GM23248 (cell line): ENCODE measurements at regions not wholly inside any gene's neighbourhood (a gene's known extent, or its start where the extent isn't known, plus 50 kb on each side); places are given as distances from the start of the nearest gene placed in this dataset.

Source experiments
- DNase-seq: peaks from one replicate; pipeline ENCODE4 v3.0.0-alpha.2; 2015
- H2AFZ ChIP-seq: fragments of 200-600 bp; sonication (generic); 2 replicates; pipeline ENCODE4 v1.6.1; 2016; ENCODE audit warnings: antibody characterized with exemption
- H3F3A ChIP-seq: fragments of 200-600 bp; sonication (generic); 2 replicates; pipeline ENCODE4 v1.6.1; 2016; ENCODE audit warnings: mild to moderate bottlenecking, antibody characterized with exemption, mixed run types; ENCODE audit not compliant: insufficient read depth
- H3K27ac ChIP-seq: fragments of 200-600 bp; sonication (generic); 2 replicates; pipeline ENCODE4 v1.5.1; 2016; ENCODE audit warnings: mild to moderate bottlenecking
- H3K27me3 ChIP-seq: fragments of 200-600 bp; sonication (generic); replicated peaks from 2 replicates; pipeline ENCODE4 v1.6.1; 2016; ENCODE audit warnings: mild to moderate bottlenecking; ENCODE audit not compliant: insufficient read depth
- H3K36me3 ChIP-seq: fragments of 200-600 bp; sonication (generic); 2 replicates; pipeline ENCODE4 v1.6.1; 2016; ENCODE audit warnings: low read depth, mild to moderate bottlenecking
- H3K4me1 ChIP-seq: fragments of 200-600 bp; sonication (generic); 2 replicates; pipeline ENCODE4 v1.6.1; 2016; ENCODE audit warnings: mild to moderate bottlenecking; ENCODE audit not compliant: insufficient read depth
- H3K4me2 ChIP-seq: fragments of 200-600 bp; sonication (generic); one replicate; pipeline ENCODE4 v1.6.1; 2016; ENCODE audit warnings: mild to moderate bottlenecking; ENCODE audit not compliant: unreplicated experiment
- H3K4me3 ChIP-seq: fragments of 200-600 bp; sonication (generic); 2 replicates; pipeline ENCODE4 v1.5.1; 2016; ENCODE audit warnings: mild to moderate bottlenecking
- H3K79me2 ChIP-seq: fragments of 200-600 bp; sonication (generic); 2 replicates; pipeline ENCODE4 v1.6.1; 2016; ENCODE audit warnings: mild to moderate bottlenecking; ENCODE audit not compliant: insufficient read depth
- H3K9ac ChIP-seq: fragments of 200-600 bp; sonication (generic); 2 replicates; pipeline ENCODE4 v1.6.1; 2016; ENCODE audit warnings: mild to moderate bottlenecking
- H3K9me2 ChIP-seq: fragments of 200-600 bp; sonication (generic); 2 replicates; pipeline ENCODE4 v1.6.1; 2016; ENCODE audit warnings: mixed run types, mild to moderate bottlenecking, moderate library complexity; ENCODE audit not compliant: insufficient read depth
- H3K9me3 ChIP-seq: fragments of 200-600 bp; sonication (generic); one replicate; pipeline ENCODE4 v1.6.1; 2017; ENCODE audit warnings: low read depth
- H4K20me1 ChIP-seq: fragments of 200-600 bp; sonication (generic); 2 replicates; pipeline ENCODE4 v1.6.0; 2016; ENCODE audit not compliant: insufficient read depth
- EZH2 ChIP-seq: fragments of 200-600 bp; sonication (generic); IDR thresholded peaks from 2 replicates; pipeline ENCODE4 v1.6.1; 2018; ENCODE audit warnings: antibody characterized with exemption, mild to moderate bottlenecking; ENCODE audit not compliant: insufficient read depth, poor library complexity, severe bottlenecking
- EZH2phosphoT487 ChIP-seq: fragments of 200-600 bp; sonication (generic); IDR thresholded peaks from 2 replicates; pipeline ENCODE4 v1.6.1; 2018; ENCODE audit warnings: antibody characterized with exemption, moderate library complexity, mild to moderate bottlenecking, low read depth; ENCODE audit not compliant: insufficient read depth
- WGBS, 2 experiments: methylation state at CpG; one replicate each; pipeline ENCODE4 v1.1.6; 2015 to 2017; ENCODE audit warnings: low lambda C conversion rate in 2 of 2, low coverage in 1 of 2; ENCODE audit errors: missing lambda C conversion rate in 2 of 2; 5-methylcytosine and 5-hydroxymethylcytosine counted together
- in situ Hi-C: fragments of 300-500 bp; cut with MboI; formaldehyde crosslinking; loops from 2 replicates; pipeline ENCODE4 v1.15.0; 2020

DNA sequence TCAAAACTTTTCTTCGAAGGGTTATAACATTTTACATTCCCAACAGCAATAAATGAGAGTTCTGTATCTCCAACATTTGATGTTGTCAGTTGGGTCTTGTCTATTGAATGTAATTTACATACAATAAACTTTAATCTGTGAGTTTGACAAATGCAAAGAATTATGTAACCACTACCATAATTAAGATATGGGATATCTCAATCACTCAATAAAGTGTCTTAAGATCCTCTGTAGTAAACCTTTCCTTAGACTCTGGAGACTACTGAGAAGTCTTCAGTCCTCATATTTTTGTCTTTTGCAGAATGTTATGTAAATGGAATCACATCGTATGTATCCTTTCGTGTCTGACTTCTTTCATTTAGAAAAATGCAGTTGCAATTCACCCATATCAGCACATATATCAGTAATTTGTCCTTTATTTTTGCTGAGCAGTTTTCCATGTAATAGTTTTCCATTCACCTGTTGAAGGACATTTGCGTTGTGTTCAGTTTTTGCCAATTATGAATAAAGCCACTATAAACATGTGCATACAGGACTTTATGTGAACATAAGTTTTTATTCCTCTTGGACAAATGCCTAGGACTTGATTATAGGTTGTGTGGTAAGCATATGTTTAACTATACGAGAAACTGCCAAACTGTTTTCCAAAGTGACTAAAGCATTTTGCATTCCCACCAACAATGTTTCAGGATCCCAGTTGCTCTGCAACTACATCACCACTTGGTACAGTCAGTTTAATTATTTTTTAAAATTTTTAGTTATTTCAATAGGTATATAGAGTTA lies 784.6 kb upstream of the ZNF608 start:
- Histone ChIP-seq H3K27ac (no peak overlapping the region), H3K9me3 (no peaks in the 10 kb centered on the region), H3K4me1 (peaks cover 10% of the 10 kb centered on the region), H3F3A (peaks cover 1% of the 10 kb centered on the region; the same call in 1 of the 2 replicates), H3K4me3 (no peak overlapping the region), H3K4me2 (no peak overlapping the region), H3K27me3 (no peaks in the 10 kb centered on the region), H3K9me2 (no peaks in the 10 kb centered on the region), H2AFZ (no peak overlapping the region), H3K9ac (no peak overlapping the region), H3K79me2 (no peaks in the 10 kb centered on the region), H4K20me1 (no peaks in the 10 kb centered on the region), H3K36me3 (no peaks in the 10 kb centered on the region)
- in situ Hi-C loops, result no loop called here
- WGBS, 2 experiments, result 75 to 76% methylated on average over 5 of the region's 5 CpGs
- no peak for TF ChIP-seq EZH2phosphoT487
- TF ChIP-seq EZH2, result no peak
- no peak for DNase-seq

- Histone ChIP-seq H3K36me3 (no peaks in the 10 kb centered on the region), H2AFZ (no peak overlapping the region), H3K79me2 (no peaks in the 10 kb centered on the region), H3K4me1 (peaks cover 10% of the 10 kb centered on the region), H3K4me2 (peak overlapping the region; percentile 28), H3K27ac (no peak overlapping the region), H3K9ac (no peak overlapping the region), H3F3A (peaks cover 12% of the 10 kb centered on the region), H3K27me3 (no peaks in the 10 kb centered on the region; the same call in 1 of the 2 replicates), H3K9me3 (peaks cover 10% of the 10 kb centered on the region), H3K9me2 (no peaks in the 10 kb centered on the region), H3K4me3 (no peak overlapping the region), H4K20me1 (no peaks in the 10 kb centered on the region)
- TF ChIP-seq EZH2phosphoT487 (no peak), EZH2 (no peak)
- DNase-seq, result no peak
- in situ Hi-C loops, result no loop called here
These were observed 789.7 kb upstream of the ZNF608 start for GRCh38 chr5:125536095-125536494.

DNA sequence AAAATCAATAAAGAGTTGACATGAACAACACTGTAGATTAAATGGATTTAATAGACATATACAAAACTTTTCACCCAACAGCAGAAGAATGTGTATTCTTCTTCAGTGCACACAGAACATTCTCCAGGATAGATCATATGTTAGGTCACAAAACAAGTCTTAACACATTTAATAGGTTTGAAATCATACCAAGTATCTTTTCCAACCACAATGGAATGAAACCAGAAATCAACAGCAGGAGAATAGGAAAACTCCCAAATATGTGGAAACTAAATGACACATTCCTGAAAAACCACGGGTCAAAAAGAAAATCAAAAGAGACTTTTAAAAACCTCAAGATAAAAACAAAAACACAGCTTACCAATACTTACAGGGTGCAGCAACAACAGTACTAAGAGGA lies 790.1 kb upstream of the ZNF608 start:
- Histone ChIP-seq H3K27me3 (no peaks in the 10 kb centered on the region; the same call in none of the 2 replicates), H3F3A (peaks cover 12% of the 10 kb centered on the region), H3K36me3 (no peaks in the 10 kb centered on the region), H3K79me2 (no peaks in the 10 kb centered on the region), H3K9me3 (peaks cover 10% of the 10 kb centered on the region), H3K4me2 (peak overlapping the region; percentile 28), H3K9me2 (no peaks in the 10 kb centered on the region), H4K20me1 (no peaks in the 10 kb centered on the region), H2AFZ (no peak overlapping the region), H3K4me1 (peaks cover 10% of the 10 kb centered on the region), H3K9ac (no peak overlapping the region), H3K27ac (no peak overlapping the region), H3K4me3 (no peak overlapping the region)
- in situ Hi-C loops, result no loop called here
- WGBS, 2 experiments, result 0 to 3% methylated on average over 1 of the region's 1 CpG
- TF ChIP-seq EZH2phosphoT487 (no peak), EZH2 (no peak)
- peak; percentile 35 for DNase-seq

DNA sequence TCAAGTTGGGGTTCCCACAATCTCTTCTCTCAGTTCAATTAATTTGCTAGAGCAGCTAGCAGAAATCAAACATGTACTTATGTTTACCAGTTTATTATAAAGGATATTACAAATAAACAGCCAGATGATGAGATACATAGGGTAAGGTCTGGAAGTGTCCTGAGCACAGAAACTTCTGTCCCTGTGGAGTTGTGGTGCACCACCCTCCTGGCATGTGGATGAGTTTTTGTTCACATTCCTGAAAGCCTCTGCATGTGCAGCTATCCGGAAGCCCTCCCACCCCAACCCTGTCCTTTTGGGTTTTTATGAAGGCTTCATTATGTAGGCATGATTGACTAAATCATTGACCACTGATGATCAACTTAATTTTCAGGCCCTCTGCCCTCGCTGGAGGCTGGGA lies 791.2 kb upstream of the ZNF608 start:
- no peak overlapping the region for H3K9ac ChIP-seq
- no peak overlapping the region for H3K4me2 ChIP-seq
- H3K4me1 ChIP-seq, result peaks cover 10% of the 10 kb centered on the region
- H4K20me1 ChIP-seq, result no peaks in the 10 kb centered on the region
- no peak overlapping the region for H2AFZ ChIP-seq
- no peaks in the 10 kb centered on the region; the same call in none of the 2 replicates for H3K27me3 ChIP-seq
- no peak for TF ChIP-seq EZH2
- no peak for TF ChIP-seq EZH2phosphoT487
- DNase-seq, result no peak
- H3K9me3 ChIP-seq, result peaks cover 10% of the 10 kb centered on the region
- in situ Hi-C loops, result no loop called here
- no peak overlapping the region for H3K27ac ChIP-seq
- no peak overlapping the region for H3K4me3 ChIP-seq
- WGBS, 2 experiments, result 66 to 73% methylated on average over 2 of the region's 2 CpGs
- H3K79me2 ChIP-seq, result no peaks in the 10 kb centered on the region
- H3F3A ChIP-seq, result peaks cover 12% of the 10 kb centered on the region
- no peaks in the 10 kb centered on the region for H3K36me3 ChIP-seq
- H3K9me2 ChIP-seq, result no peaks in the 10 kb centered on the region

GRCh38 chr5:125538469-125538868 lies 792.0 kb upstream of the ZNF608 start:
- DNase-seq, result no peak
- H3K9me3 ChIP-seq, result peaks cover 10% of the 10 kb centered on the region
- no peak overlapping the region for H2AFZ ChIP-seq
- H3K4me3 ChIP-seq, result no peak overlapping the region
- H3F3A ChIP-seq, result peaks cover 12% of the 10 kb centered on the region
- no peaks in the 10 kb centered on the region for H3K36me3 ChIP-seq
- no peaks in the 10 kb centered on the region; the same call in none of the 2 replicates for H3K27me3 ChIP-seq
- H4K20me1 ChIP-seq, result no peaks in the 10 kb centered on the region
- in situ Hi-C loops, result no loop called here
- TF ChIP-seq EZH2, result no peak
- no peak overlapping the region for H3K4me2 ChIP-seq
- H3K9ac ChIP-seq, result no peak overlapping the region
- H3K27ac ChIP-seq, result no peak overlapping the region
- H3K79me2 ChIP-seq, result no peaks in the 10 kb centered on the region
- 64 to 73% methylated on average over 2 of the region's 2 CpGs for WGBS, 2 experiments
- H3K4me1 ChIP-seq, result peaks cover 10% of the 10 kb centered on the region
- no peaks in the 10 kb centered on the region for H3K9me2 ChIP-seq
